ENCODE measurements at regions not wholly inside any gene's neighbourhood (a gene's known extent, or its start where the extent isn't known, plus 50 kb on each side); places are given as distances from the start of the nearest gene placed in this dataset.

- Histone ChIP-seq H3K9me3 (ENCODE audit: control insufficient read depth, insufficient read depth, low read length) (no peaks in the 10 kb centered on the region), H3K4me3 (ENCODE audit: low read depth, low read length) (no peak overlapping the region), H3K27ac (ENCODE audit: low read depth, low read length) (no peak overlapping the region), H3K27me3 (ENCODE audit: control insufficient read depth, insufficient read depth, low read length) (no peaks in the 10 kb centered on the region)
- TF ChIP-seq CTCF (IDR thresholded peaks at IDR 0.05; ENCODE audit: low read depth, low read length): no peak
- POLR2A ChIA-PET: no interaction called here
- DNase-seq (ENCODE audit: low read depth, low spot score): no peak
- CTCF ChIA-PET: no interaction called here
These were observed 362.9 kb upstream of the PCDH20 start for GRCh38 chr13:61778531-61778930.

GRCh38 chr13:61777899-61778298 is 362.2 kb upstream of the PCDH20 start:
- ChIA-PET POLR2A (no interaction called here), CTCF (no interaction called here)
- no peak for TF ChIP-seq CTCF (IDR thresholded peaks at IDR 0.05; ENCODE audit: low read depth, low read length)
- H3K4me3 ChIP-seq (ENCODE audit: low read depth, low read length): no peak overlapping the region
- H3K27ac ChIP-seq (ENCODE audit: low read depth, low read length): no peak overlapping the region
- H3K27me3 ChIP-seq (ENCODE audit: control insufficient read depth, insufficient read depth, low read length): no peaks in the 10 kb centered on the region
- DNase-seq (ENCODE audit: low read depth, low spot score): no peak
- no peaks in the 10 kb centered on the region for H3K9me3 ChIP-seq (ENCODE audit: control insufficient read depth, insufficient read depth, low read length)

GRCh38 chr13:61777271-61777670 is 361.6 kb upstream of the PCDH20 start:
- no peak overlapping the region for H3K27ac ChIP-seq (ENCODE audit: low read depth, low read length)
- no peak overlapping the region for H3K4me3 ChIP-seq (ENCODE audit: low read depth, low read length)
- POLR2A ChIA-PET: no interaction called here
- no peak for DNase-seq (ENCODE audit: low read depth, low spot score)
- CTCF ChIA-PET: interaction anchor here (0.5 kb wide), 1 partner anchor 103 kb away, joined by 3 read pairs; no protein-coding TSS in a partner anchor
- no peak for TF ChIP-seq CTCF (IDR thresholded peaks at IDR 0.05; ENCODE audit: low read depth, low read length)
- H3K9me3 ChIP-seq (ENCODE audit: control insufficient read depth, insufficient read depth, low read length): no peaks in the 10 kb centered on the region
- no peaks in the 10 kb centered on the region for H3K27me3 ChIP-seq (ENCODE audit: control insufficient read depth, insufficient read depth, low read length)

- TF ChIP-seq CTCF (IDR thresholded peaks at IDR 0.05; ENCODE audit: low read depth, low read length): no peak
- no peak for DNase-seq (ENCODE audit: low read depth, low spot score)
- POLR2A ChIA-PET: no interaction called here
- Histone ChIP-seq H3K27me3 (ENCODE audit: control insufficient read depth, insufficient read depth, low read length) (no peaks in the 10 kb centered on the region), H3K9me3 (ENCODE audit: control insufficient read depth, insufficient read depth, low read length) (no peaks in the 10 kb centered on the region), H3K27ac (ENCODE audit: low read depth, low read length) (no peak overlapping the region), H3K4me3 (ENCODE audit: low read depth, low read length) (no peak overlapping the region)
- CTCF ChIA-PET: no interaction called here
These were observed 359.3 kb upstream of the PCDH20 start for GRCh38 chr13:61774903-61775302.

GRCh38 chr13:61770681-61771080 is 355.0 kb upstream of the PCDH20 start:
- CTCF ChIA-PET: no interaction called here
- H3K9me3 ChIP-seq (ENCODE audit: control insufficient read depth, insufficient read depth, low read length): peaks cover 12% of the 10 kb centered on the region

More at GRCh38 chr13:61770681-61771080, 355.0 kb upstream of the PCDH20 start:
- H3K27me3 ChIP-seq (ENCODE audit: control insufficient read depth, insufficient read depth, low read length): no peaks in the 10 kb centered on the region
- H3K4me3 ChIP-seq (ENCODE audit: low read depth, low read length): no peak overlapping the region
- no peak for TF ChIP-seq CTCF (IDR thresholded peaks at IDR 0.05; ENCODE audit: low read depth, low read length)
- POLR2A ChIA-PET: no interaction called here
- no peak for DNase-seq (ENCODE audit: low read depth, low spot score)
- H3K27ac ChIP-seq (ENCODE audit: low read depth, low read length): no peak overlapping the region

Measured in AG04450 (cell line).